Testis (tissue), 2 donors: ENCODE measurements at regions not wholly inside any gene's neighbourhood (a gene's known extent, or its start where the extent isn't known, plus 50 kb on each side); places are given as distances from the start of the nearest gene placed in this dataset.
A peak's percentile ranks its signal among the peaks of the same experiment; 100 is the strongest.
"Not testable (repeated sequence)": the region's sequence is repeated elsewhere in the genome, so short reads cannot be mapped to it uniquely, and the experiment has no call there.

Source experiments
- DNase-seq: peaks from one replicate; pipeline ENCODE4 v3.0.0-alpha.2; 2019
- H3K27ac ChIP-seq, 2 donors: fragments of 200-600 bp; sonication (generic); one replicate each; pipeline ENCODE4 v1.5.1; 2019
- H3K27me3 ChIP-seq: fragments of 200-600 bp; sonication (generic); one replicate; pipeline ENCODE4 v1.5.1; 2019
- H3K36me3 ChIP-seq: fragments of 200-600 bp; sonication (generic); one replicate; pipeline ENCODE4 v1.5.1; 2017; ENCODE audit warnings: low read depth; ENCODE audit errors: missing control alignments
- H3K4me1 ChIP-seq: fragments of 200-600 bp; sonication (generic); one replicate; pipeline ENCODE4 v1.5.1; 2019
- H3K4me3 ChIP-seq, 2 donors: fragments of 200-600 bp; sonication (generic); one replicate each; pipeline ENCODE4 v1.5.1; 2017 to 2019
- H3K9me3 ChIP-seq: fragments of 200-600 bp; sonication (generic); one replicate; pipeline ENCODE4 v1.5.1; 2017
- POLR2A ChIP-seq: fragments of 450-650 bp; IDR thresholded peaks from one replicate; pipeline ENCODE4 v1.6.1; 2017; ENCODE audit warnings: antibody characterized with exemption, mild to moderate bottlenecking, moderate library complexity
- WGBS, 2 donors: methylation state at CpG; one replicate each; pipeline ENCODE4 v1.1.5; 2018; 5-methylcytosine and 5-hydroxymethylcytosine counted together
- intact Hi-C: fragments of 100-400 bp; cut with DNase I; formaldehyde crosslinking; loops from one replicate; pipeline ENCODE4 v1.15.1; 2023; ENCODE audit warnings: low total_unique reads
- TF ChIP-seq, protein P1 (sequence below), 3 experiments: fragments of 450-650 bp in 2 of 3; fragments of 200-600 bp in 1 of 3; sonication (generic) in 1 of 3; IDR thresholded peaks; one replicate each; pipeline ENCODE4 v1.5.1; 2016 to 2019; ENCODE audit warnings: antibody characterized with exemption in 3 of 3, mild to moderate bottlenecking in 2 of 3, moderate library complexity in 1 of 3

DNA sequence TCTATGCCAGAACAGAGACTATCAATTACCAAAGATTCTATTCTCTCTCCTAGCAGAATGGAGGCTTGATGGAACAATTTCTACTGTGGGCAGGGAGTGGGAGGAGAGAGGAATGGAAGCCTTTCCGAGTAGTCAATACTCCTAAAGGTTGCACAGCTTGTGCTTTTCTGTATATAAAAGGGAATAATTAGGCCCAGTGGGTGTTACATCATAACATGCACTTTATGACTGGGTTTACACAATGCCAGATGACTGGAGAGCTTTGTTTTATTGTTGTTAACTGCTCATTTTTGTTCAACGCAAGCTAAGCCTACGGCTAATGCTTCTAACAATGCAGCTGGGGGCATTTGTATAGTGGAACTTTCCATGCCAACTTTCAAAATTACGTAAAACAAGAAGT, 2237.9 kb upstream of the RAG2 start:
- no peak for DNase-seq
- no peaks in the 10 kb centered on the region for H3K27me3 ChIP-seq
- no peaks in the 10 kb centered on the region for H3K9me3 ChIP-seq
- H3K4me3 ChIP-seq = no peak overlapping the region
- no peaks in the 10 kb centered on the region for H3K4me1 ChIP-seq
- no peaks in the 10 kb centered on the region for H3K36me3 ChIP-seq
- TF ChIP-seq, protein P1, sequence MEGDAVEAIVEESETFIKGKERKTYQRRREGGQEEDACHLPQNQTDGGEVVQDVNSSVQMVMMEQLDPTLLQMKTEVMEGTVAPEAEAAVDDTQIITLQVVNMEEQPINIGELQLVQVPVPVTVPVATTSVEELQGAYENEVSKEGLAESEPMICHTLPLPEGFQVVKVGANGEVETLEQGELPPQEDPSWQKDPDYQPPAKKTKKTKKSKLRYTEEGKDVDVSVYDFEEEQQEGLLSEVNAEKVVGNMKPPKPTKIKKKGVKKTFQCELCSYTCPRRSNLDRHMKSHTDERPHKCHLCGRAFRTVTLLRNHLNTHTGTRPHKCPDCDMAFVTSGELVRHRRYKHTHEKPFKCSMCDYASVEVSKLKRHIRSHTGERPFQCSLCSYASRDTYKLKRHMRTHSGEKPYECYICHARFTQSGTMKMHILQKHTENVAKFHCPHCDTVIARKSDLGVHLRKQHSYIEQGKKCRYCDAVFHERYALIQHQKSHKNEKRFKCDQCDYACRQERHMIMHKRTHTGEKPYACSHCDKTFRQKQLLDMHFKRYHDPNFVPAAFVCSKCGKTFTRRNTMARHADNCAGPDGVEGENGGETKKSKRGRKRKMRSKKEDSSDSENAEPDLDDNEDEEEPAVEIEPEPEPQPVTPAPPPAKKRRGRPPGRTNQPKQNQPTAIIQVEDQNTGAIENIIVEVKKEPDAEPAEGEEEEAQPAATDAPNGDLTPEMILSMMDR (IDR thresholded peaks at IDR 0.05) = no peak
- TF ChIP-seq POLR2A = no peak
- intact Hi-C loops = no loop called here
- 78% methylated on average over 4 of the region's 4 CpGs for WGBS, 2 donors
- H3K27ac ChIP-seq = no peak overlapping the region

DNA sequence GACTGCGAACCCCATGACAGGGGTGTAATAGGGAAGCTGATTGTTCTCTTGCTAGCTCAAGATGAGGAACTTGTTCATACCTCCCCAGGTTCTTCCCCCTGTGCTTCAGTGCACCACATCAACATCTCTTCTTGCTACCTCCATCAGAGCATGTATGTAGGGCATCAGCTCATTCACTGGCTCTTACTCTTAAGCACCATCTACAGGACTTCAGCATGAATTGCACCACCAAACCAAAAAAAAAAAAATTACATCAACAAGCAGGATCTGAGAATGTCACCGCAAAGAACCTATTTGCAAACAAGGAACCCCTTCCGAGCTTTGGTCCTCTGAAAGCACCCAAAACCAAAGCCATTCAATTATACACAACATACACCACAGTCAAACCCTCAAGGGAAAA, 2226.5 kb upstream of the RAG2 start:
- intact Hi-C loops = no loop called here
- Histone ChIP-seq H3K9me3 (no peaks in the 10 kb centered on the region), H3K4me1 (no peaks in the 10 kb centered on the region), H3K27me3 (no peaks in the 10 kb centered on the region), H3K4me3 (no peak overlapping the region), H3K27ac (no peak overlapping the region), H3K36me3 (no peaks in the 10 kb centered on the region)
- DNase-seq = no peak
- TF ChIP-seq POLR2A = no peak
- TF ChIP-seq, protein P1 (IDR thresholded peaks at IDR 0.05) = peak in 2 of 3 experiments; percentile 22 to 35
- WGBS, 2 donors = 84 to 94% methylated on average over 3 of the region's 3 CpGs

DNA sequence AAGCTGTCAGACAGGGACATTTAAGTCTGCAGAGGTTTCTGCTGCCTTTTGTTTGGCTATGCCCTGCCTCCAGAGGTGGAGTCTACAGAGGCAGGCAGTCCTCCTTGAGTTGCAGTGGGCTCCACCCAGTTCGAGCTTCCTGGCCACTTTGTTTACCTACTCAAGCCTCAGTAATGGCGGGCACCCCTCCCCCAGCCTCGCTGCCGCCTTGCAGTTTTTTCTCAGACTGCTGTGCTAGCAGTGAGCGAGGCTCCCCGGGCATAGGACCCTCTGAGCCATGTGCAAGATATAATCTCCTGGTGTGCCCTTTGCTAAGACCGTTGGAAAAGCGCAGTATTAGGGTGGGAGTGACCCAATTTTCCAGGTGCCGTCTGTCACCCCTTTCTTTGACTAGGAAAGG, 2223.8 kb upstream of the RAG2 start:
- 91 to 95% methylated on average over 9 of the region's 9 CpGs for WGBS, 2 donors
- DNase-seq, H3K4me1 ChIP-seq, H3K4me3 ChIP-seq, H3K27ac ChIP-seq, H3K27me3 ChIP-seq, H3K9me3 ChIP-seq, intact Hi-C loops, H3K36me3 ChIP-seq: not testable (repeated sequence)

DNA sequence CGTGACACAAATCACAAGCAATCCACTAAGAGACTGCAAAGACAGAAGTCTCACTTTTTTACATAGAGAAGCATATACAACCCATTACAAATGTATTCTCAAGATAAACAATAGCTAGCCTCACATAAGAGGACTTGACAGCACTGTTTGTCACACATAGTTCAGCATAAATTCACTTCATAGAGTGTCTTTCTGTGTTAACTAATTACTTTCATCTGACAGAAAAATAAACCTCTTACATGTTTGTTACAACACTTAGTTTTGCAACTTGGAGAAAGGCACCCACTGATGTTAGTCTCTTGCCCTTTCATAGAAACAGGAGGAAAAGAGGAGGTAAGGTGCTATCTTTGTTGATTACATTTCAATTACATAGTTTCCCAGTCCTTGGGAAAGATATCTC, 2221.9 kb upstream of the RAG2 start:
- Histone ChIP-seq H3K27ac (no peak overlapping the region), H3K36me3 (no peaks in the 10 kb centered on the region), H3K4me1 (no peaks in the 10 kb centered on the region), H3K4me3 (no peak overlapping the region), H3K27me3 (no peaks in the 10 kb centered on the region), H3K9me3 (no peaks in the 10 kb centered on the region)
- intact Hi-C loops = no loop called here
- 89 to 95% methylated on average over 1 of the region's 1 CpG for WGBS, 2 donors
- TF ChIP-seq POLR2A = no peak
- TF ChIP-seq, protein P1 (IDR thresholded peaks at IDR 0.05) = no peak
- no peak for DNase-seq

DNA sequence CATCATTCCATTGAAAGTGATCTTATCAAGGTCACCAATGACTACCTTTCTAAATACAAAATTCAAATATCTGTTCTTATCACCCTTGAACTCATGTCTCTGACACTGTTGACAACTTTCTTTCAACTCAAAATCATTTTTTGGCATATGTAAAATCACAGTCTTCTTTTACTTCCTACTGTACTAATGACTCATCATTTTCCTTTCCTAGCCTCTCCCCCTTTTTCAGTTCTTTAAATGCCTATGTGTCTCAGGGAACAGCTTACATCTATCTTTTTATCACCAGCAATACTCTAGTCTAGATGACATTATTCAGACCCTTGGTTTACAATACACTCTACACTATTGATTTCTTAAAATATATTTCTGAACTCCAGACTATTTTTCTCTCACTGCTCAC, 2220.7 kb upstream of the RAG2 start:
- Histone ChIP-seq H3K4me3 (no peak overlapping the region), H3K4me1 (no peaks in the 10 kb centered on the region), H3K9me3 (no peaks in the 10 kb centered on the region), H3K27me3 (no peaks in the 10 kb centered on the region), H3K36me3 (no peaks in the 10 kb centered on the region), H3K27ac (no peak overlapping the region)
- no peak for TF ChIP-seq POLR2A
- DNase-seq = no peak
- intact Hi-C loops = no loop called here

DNA sequence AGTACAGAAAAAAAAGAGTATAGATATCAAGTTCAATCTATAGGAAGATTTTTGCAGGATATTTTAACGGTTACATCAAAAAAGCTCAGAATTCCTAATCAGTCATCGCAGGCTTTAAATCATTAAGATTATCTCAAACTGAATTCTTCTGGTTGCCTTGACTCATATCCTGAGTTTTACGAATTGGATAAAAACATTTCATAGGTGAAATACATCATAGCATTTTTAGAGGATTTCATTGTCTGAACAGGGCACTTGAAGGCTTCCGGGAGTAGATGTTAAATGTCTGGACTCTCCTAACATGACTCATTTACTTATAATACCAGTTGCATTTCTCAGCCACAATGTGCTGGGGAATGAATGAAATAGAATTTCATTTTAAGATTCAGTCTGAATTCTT, 2216.6 kb upstream of the RAG2 start:
- no peaks in the 10 kb centered on the region for H3K9me3 ChIP-seq
- H3K4me3 ChIP-seq = no peak overlapping the region
- H3K27ac ChIP-seq = no peak overlapping the region
- no peaks in the 10 kb centered on the region for H3K4me1 ChIP-seq
- TF ChIP-seq, protein P1 (IDR thresholded peaks at IDR 0.05) = no peak
- TF ChIP-seq POLR2A = no peak
- no peaks in the 10 kb centered on the region for H3K27me3 ChIP-seq
- intact Hi-C loops = no loop called here
- 89 to 92% methylated on average over 4 of the region's 4 CpGs for WGBS, 2 donors
- H3K36me3 ChIP-seq = no peaks in the 10 kb centered on the region
- DNase-seq = no peak
